Peyer's patch (tissue), 4 donors: ENCODE measurements at regions not wholly inside any gene's neighbourhood (a gene's known extent, or its start where the extent isn't known, plus 50 kb on each side); places are given as distances from the start of the nearest gene placed in this dataset.

Source experiments
- POLR2A ChIP-seq, 2 donors: fragments of 450-650 bp; IDR thresholded peaks; one replicate each; pipeline ENCODE4 v1.5.1; 2017; ENCODE audit warnings: antibody characterized with exemption in 2 of 2, mild to moderate bottlenecking in 2 of 2, moderate library complexity in 2 of 2
- TF ChIP-seq, protein P1 (sequence below), 6 experiments: fragments of 450-650 bp in 4 of 6; fragments of 200-600 bp in 2 of 6; sonication (generic) in 1 of 6; IDR thresholded peaks; one replicate each; pipeline ENCODE4 v1.5.1; 2017 to 2019; ENCODE audit warnings: antibody characterized with exemption in 6 of 6, mild to moderate bottlenecking in 3 of 6, moderate library complexity in 1 of 6

DNA sequence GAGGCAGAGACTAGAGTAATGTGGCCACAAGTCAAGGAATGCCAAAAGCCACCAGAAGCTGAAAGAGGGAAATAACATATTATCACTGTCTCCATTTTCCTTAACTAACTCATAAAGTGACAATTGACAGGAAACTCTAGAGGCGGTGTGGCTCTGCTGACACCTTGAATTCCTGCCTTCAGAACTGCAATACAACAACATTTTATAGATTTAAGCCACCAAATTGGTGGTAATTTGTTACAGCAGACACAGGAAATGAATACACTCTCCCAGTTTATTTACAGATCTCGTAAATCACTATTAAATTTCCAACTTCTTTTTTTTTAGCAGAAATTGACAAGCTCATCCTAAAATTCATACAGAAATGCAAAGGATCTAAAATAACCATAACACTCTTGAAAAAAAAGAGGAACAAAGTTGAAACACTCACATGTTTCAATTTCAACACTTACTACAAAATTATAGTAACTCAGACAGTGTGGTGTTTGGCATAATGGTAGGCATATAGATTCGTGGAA is 449.9 kb downstream of the OTOL1 start:
- TF ChIP-seq, protein P1, sequence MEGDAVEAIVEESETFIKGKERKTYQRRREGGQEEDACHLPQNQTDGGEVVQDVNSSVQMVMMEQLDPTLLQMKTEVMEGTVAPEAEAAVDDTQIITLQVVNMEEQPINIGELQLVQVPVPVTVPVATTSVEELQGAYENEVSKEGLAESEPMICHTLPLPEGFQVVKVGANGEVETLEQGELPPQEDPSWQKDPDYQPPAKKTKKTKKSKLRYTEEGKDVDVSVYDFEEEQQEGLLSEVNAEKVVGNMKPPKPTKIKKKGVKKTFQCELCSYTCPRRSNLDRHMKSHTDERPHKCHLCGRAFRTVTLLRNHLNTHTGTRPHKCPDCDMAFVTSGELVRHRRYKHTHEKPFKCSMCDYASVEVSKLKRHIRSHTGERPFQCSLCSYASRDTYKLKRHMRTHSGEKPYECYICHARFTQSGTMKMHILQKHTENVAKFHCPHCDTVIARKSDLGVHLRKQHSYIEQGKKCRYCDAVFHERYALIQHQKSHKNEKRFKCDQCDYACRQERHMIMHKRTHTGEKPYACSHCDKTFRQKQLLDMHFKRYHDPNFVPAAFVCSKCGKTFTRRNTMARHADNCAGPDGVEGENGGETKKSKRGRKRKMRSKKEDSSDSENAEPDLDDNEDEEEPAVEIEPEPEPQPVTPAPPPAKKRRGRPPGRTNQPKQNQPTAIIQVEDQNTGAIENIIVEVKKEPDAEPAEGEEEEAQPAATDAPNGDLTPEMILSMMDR (IDR thresholded peaks at IDR 0.05), result no peak
- no peak for TF ChIP-seq POLR2A (IDR thresholded peaks at IDR 0.05)
